Activated CD8-positive, alpha-beta T cell treated with anti-CD3 and anti-CD28 coated beads, Interleukin-2, amount 10 ng/mL, durations not matched to agents 7 days and 5 days (primary cell): ENCODE measurements at regions not wholly inside any gene's neighbourhood (a gene's known extent, or its start where the extent isn't known, plus 50 kb on each side); places are given as distances from the start of the nearest gene placed in this dataset.

Source experiments
- ATAC-seq: fragments of 150-1000 bp; cut with Tn5 transposase; one replicate; pipeline ENCODE4 v1.10.0; 2021; ENCODE audit warnings: moderate library complexity
- CTCF ChIA-PET: fragments of 350-600 bp; sonication (Branson Sonifier 250); formaldehyde crosslinking; loops from one replicate; lab custom pipeline; 2021; ENCODE audit warnings: antibody characterized with exemption; lab: Charles Lee
- POLR2A ChIA-PET: fragments of 350-600 bp; sonication (Branson Sonifier 250); formaldehyde crosslinking; loops from one replicate; lab custom pipeline; 2021; ENCODE audit warnings: antibody characterized with exemption; lab: Charles Lee
- DNase-seq: peaks from one replicate; pipeline ENCODE4 v3.0.0-alpha.2; 2020
- H3K27ac Mint-ChIP-seq: one replicate; pipeline ENCODE4 v1.8.0; 2021; ENCODE audit warnings: mild to moderate bottlenecking, mixed read lengths
- H3K27me3 Mint-ChIP-seq: one replicate; pipeline ENCODE4 v1.8.0; 2021; ENCODE audit warnings: low read depth, mixed read lengths
- H3K36me3 Mint-ChIP-seq: one replicate; pipeline ENCODE4 v1.8.0; 2021; ENCODE audit warnings: low read depth, mixed read lengths
- H3K4me1 Mint-ChIP-seq: one replicate; pipeline ENCODE4 v1.8.0; 2021; ENCODE audit warnings: low read depth, mixed read lengths
- H3K4me3 Mint-ChIP-seq: one replicate; pipeline ENCODE4 v1.8.0; 2021; ENCODE audit warnings: mild to moderate bottlenecking, mixed read lengths
- H3K9me3 Mint-ChIP-seq: one replicate; pipeline ENCODE4 v1.8.0; 2022; ENCODE audit warnings: mixed read lengths; ENCODE audit not compliant: insufficient read depth

- no peaks in the 10 kb centered on the region for H3K4me1 Mint-ChIP-seq
- ChIA-PET CTCF (no interaction called here), POLR2A (no interaction called here)
- no peak overlapping the region for H3K27ac Mint-ChIP-seq
- no peak for DNase-seq
- H3K4me3 Mint-ChIP-seq = no peak overlapping the region
- H3K9me3 Mint-ChIP-seq = peaks cover 25% of the 10 kb centered on the region
- no peaks in the 10 kb centered on the region for H3K36me3 Mint-ChIP-seq
- H3K27me3 Mint-ChIP-seq = no peaks in the 10 kb centered on the region
- no peak for ATAC-seq
Observed at GRCh38 chr2:184210329-184210728, 388.0 kb upstream of the ZNF804A start.

GRCh38 chr2:184215745-184216144 is 382.6 kb upstream of the ZNF804A start:
- DNase-seq (no peak), ATAC-seq (no peak)
- H3K27me3 Mint-ChIP-seq = no peaks in the 10 kb centered on the region
- CTCF ChIA-PET = no interaction called here
- H3K27ac Mint-ChIP-seq = no peak overlapping the region
- POLR2A ChIA-PET = no interaction called here
- no peak overlapping the region for H3K4me3 Mint-ChIP-seq
- H3K9me3 Mint-ChIP-seq = peaks cover 31% of the 10 kb centered on the region
- no peaks in the 10 kb centered on the region for H3K36me3 Mint-ChIP-seq
- H3K4me1 Mint-ChIP-seq = no peaks in the 10 kb centered on the region

- H3K4me1 Mint-ChIP-seq = no peaks in the 10 kb centered on the region
- DNase-seq (no peak), ATAC-seq (no peak)
- CTCF ChIA-PET = no interaction called here
- POLR2A ChIA-PET = no interaction called here
- no peak overlapping the region for H3K27ac Mint-ChIP-seq
- H3K9me3 Mint-ChIP-seq = no peaks in the 10 kb centered on the region
- no peaks in the 10 kb centered on the region for H3K36me3 Mint-ChIP-seq
- no peaks in the 10 kb centered on the region for H3K27me3 Mint-ChIP-seq
- H3K4me3 Mint-ChIP-seq = no peak overlapping the region
Observed at GRCh38 chr2:184256611-184257010, 341.7 kb upstream of the ZNF804A start.

- Mint-ChIP-seq H3K27me3 (no peaks in the 10 kb centered on the region), H3K27ac (no peak overlapping the region), H3K4me1 (no peaks in the 10 kb centered on the region), H3K4me3 (no peak overlapping the region), H3K36me3 (no peaks in the 10 kb centered on the region), H3K9me3 (no peaks in the 10 kb centered on the region)
- POLR2A ChIA-PET = no interaction called here
- CTCF ChIA-PET = no interaction called here
- no peak for DNase-seq
- no peak for ATAC-seq
Observed at GRCh38 chr2:184261331-184261730, 337.0 kb upstream of the ZNF804A start.

- CTCF ChIA-PET = no interaction called here
- Mint-ChIP-seq H3K9me3 (no peaks in the 10 kb centered on the region), H3K4me3 (no peak overlapping the region), H3K36me3 (no peaks in the 10 kb centered on the region), H3K4me1 (no peaks in the 10 kb centered on the region), H3K27ac (no peak overlapping the region), H3K27me3 (no peaks in the 10 kb centered on the region)
- ATAC-seq (no peak), DNase-seq (no peak)
- POLR2A ChIA-PET = no interaction called here
Observed at GRCh38 chr2:184261818-184262217, 336.5 kb upstream of the ZNF804A start.

- no peak for DNase-seq
- Mint-ChIP-seq H3K27me3 (no peaks in the 10 kb centered on the region), H3K36me3 (no peaks in the 10 kb centered on the region), H3K9me3 (peaks cover 10% of the 10 kb centered on the region), H3K4me1 (no peaks in the 10 kb centered on the region), H3K4me3 (no peak overlapping the region), H3K27ac (no peak overlapping the region)
- ChIA-PET CTCF (no interaction called here), POLR2A (no interaction called here)
- no peak for ATAC-seq
Observed at GRCh38 chr2:184268900-184269477, 329.3 kb upstream of the ZNF804A start.

GRCh38 chr2:184270660-184271059 is 327.7 kb upstream of the ZNF804A start:
- no peaks in the 10 kb centered on the region for H3K4me1 Mint-ChIP-seq
- no peaks in the 10 kb centered on the region for H3K27me3 Mint-ChIP-seq
- ChIA-PET POLR2A (no interaction called here), CTCF (no interaction called here)
- ATAC-seq (no peak), DNase-seq (no peak)
- H3K4me3 Mint-ChIP-seq = no peak overlapping the region
- peaks cover 10% of the 10 kb centered on the region for H3K9me3 Mint-ChIP-seq
- H3K27ac Mint-ChIP-seq = no peak overlapping the region
- H3K36me3 Mint-ChIP-seq = no peaks in the 10 kb centered on the region

- ATAC-seq = no peak
- Mint-ChIP-seq H3K4me3 (no peak overlapping the region), H3K4me1 (no peaks in the 10 kb centered on the region), H3K9me3 (peaks cover 10% of the 10 kb centered on the region), H3K27ac (no peak overlapping the region), H3K27me3 (no peaks in the 10 kb centered on the region), H3K36me3 (no peaks in the 10 kb centered on the region)
- ChIA-PET POLR2A (no interaction called here), CTCF (no interaction called here)
- DNase-seq = no peak
Observed at GRCh38 chr2:184272056-184272455, 326.3 kb upstream of the ZNF804A start.

GRCh38 chr2:184294831-184295230 is 303.5 kb upstream of the ZNF804A start:
- H3K4me3 Mint-ChIP-seq = no peak overlapping the region
- ChIA-PET CTCF (no interaction called here), POLR2A (no interaction called here)
- no peaks in the 10 kb centered on the region for H3K36me3 Mint-ChIP-seq
- DNase-seq (no peak), ATAC-seq (no peak)
- peaks cover 4% of the 10 kb centered on the region for H3K9me3 Mint-ChIP-seq
- H3K4me1 Mint-ChIP-seq = no peaks in the 10 kb centered on the region
- no peaks in the 10 kb centered on the region for H3K27me3 Mint-ChIP-seq
- H3K27ac Mint-ChIP-seq = no peak overlapping the region

- Mint-ChIP-seq H3K27me3 (no peaks in the 10 kb centered on the region), H3K9me3 (peaks cover 4% of the 10 kb centered on the region), H3K4me1 (no peaks in the 10 kb centered on the region), H3K27ac (no peak overlapping the region), H3K4me3 (no peak overlapping the region), H3K36me3 (no peaks in the 10 kb centered on the region)
- POLR2A ChIA-PET = no interaction called here
- no peak for DNase-seq
- ATAC-seq = no peak
- CTCF ChIA-PET = no interaction called here
Observed at GRCh38 chr2:184297085-184297484, 301.2 kb upstream of the ZNF804A start.

- ATAC-seq (no peak), DNase-seq (no peak)
- no peaks in the 10 kb centered on the region for H3K27me3 Mint-ChIP-seq
- H3K4me3 Mint-ChIP-seq = no peak overlapping the region
- peaks cover 5% of the 10 kb centered on the region for H3K9me3 Mint-ChIP-seq
- H3K36me3 Mint-ChIP-seq = no peaks in the 10 kb centered on the region
- ChIA-PET POLR2A (no interaction called here), CTCF (no interaction called here)
- no peaks in the 10 kb centered on the region for H3K4me1 Mint-ChIP-seq
- H3K27ac Mint-ChIP-seq = no peak overlapping the region
Observed at GRCh38 chr2:184302506-184302905, 295.8 kb upstream of the ZNF804A start.

GRCh38 chr2:184304006-184304405 is 294.3 kb upstream of the ZNF804A start:
- Mint-ChIP-seq H3K9me3 (peaks cover 5% of the 10 kb centered on the region), H3K4me3 (no peak overlapping the region), H3K36me3 (no peaks in the 10 kb centered on the region), H3K27me3 (no peaks in the 10 kb centered on the region), H3K27ac (no peak overlapping the region), H3K4me1 (no peaks in the 10 kb centered on the region)
- DNase-seq (no peak), ATAC-seq (no peak)
- ChIA-PET CTCF (no interaction called here), POLR2A (no interaction called here)

GRCh38 chr2:184305105-184305504 is 293.2 kb upstream of the ZNF804A start:
- no peak for DNase-seq

More at GRCh38 chr2:184305105-184305504, 293.2 kb upstream of the ZNF804A start:
- Mint-ChIP-seq H3K36me3 (no peaks in the 10 kb centered on the region), H3K4me3 (no peak overlapping the region), H3K27me3 (no peaks in the 10 kb centered on the region), H3K27ac (no peak overlapping the region), H3K9me3 (peaks cover 5% of the 10 kb centered on the region), H3K4me1 (no peaks in the 10 kb centered on the region)
- ChIA-PET CTCF (no interaction called here), POLR2A (no interaction called here)
- ATAC-seq = no peak
